GM18520 (cell line): ENCODE measurements at regions not wholly inside any gene's neighbourhood (a gene's known extent, or its start where the extent isn't known, plus 50 kb on each side); places are given as distances from the start of the nearest gene placed in this dataset.

ENCODE experiments used
- ATAC-seq: cut with Tn5 transposase; IDR thresholded peaks from one replicate; pipeline ENCODE4 v1.9.1; 2021; ENCODE audit not compliant: unreplicated experiment

DNA sequence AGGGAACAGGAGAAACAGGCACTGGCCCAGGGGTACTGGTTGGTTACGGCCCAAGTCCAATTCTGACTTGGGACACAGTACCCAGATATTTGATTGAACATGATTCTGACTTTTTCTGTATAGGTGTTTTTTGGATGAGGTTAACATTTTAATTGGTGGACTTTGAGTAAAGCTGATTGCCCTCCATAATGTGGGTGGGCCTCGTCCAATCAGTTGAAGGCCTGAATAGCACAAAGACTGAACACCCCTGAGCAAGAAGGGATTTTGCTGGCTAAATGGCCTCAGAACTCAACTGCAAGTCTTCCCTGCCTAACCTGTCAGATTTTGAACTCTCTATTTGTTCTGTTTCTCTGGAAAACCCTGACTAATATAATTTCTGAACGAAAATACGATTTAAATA is 222.6 kb downstream of the TEX36 start:
- no peak for ATAC-seq

DNA sequence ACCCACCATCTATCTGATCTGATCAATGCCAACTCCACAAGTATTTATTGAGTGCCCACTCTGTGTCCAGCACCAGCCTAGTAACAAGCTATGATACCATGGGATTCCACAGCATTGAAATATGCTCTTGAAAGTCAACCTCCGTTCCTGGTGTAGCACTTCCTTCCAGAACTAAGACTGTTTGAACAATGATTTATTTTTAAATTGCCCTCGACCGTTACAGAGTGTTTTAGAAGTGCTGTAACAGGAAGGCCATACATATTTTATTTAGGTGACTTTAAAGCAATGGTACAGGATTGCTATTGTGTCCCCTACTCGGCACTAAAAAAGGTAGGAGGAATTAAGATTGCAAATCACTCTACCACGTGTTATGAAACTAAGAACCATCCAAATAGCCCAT is 225.6 kb downstream of the TEX36 start:
- ATAC-seq = no peak

DNA sequence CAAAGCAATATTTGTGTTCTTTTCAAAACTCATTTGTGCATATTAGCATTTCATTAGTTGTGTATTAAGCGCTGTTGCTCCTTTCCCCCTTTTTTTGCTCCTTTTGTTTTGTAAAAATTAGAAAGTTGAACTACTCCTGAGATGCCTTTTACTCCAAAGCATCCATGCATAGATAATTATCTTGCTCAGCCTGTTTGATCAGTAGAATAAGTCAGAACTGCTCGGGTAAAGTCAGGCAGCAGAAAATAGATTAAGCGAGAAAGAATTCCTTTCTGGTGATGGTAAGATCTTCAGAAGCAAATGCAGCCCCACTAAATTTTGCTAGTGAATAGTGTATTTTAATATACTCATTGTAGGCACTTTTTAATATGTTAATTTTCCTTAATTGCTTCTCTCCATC is 227.1 kb downstream of the TEX36 start:
- ATAC-seq = no peak

DNA sequence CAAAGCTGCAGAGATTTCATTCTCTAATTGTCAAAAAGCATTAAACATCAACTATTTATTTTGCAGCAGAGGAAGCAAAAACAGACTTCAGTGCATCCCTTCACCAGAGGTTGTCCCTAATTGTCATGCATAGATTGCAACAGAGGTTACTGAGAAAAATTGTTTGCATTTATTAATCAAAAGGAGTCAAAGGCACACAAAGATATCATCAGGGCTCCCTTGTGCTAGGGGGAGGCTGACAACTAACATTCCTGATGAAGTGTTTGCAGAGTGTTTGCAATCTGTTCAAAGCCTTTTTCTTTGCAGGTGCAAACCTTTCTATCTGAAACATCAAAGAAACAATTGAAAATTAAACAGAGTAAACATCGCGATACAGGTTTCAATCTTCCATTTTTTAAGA is 227.5 kb downstream of the TEX36 start:
- ATAC-seq = no peak

DNA sequence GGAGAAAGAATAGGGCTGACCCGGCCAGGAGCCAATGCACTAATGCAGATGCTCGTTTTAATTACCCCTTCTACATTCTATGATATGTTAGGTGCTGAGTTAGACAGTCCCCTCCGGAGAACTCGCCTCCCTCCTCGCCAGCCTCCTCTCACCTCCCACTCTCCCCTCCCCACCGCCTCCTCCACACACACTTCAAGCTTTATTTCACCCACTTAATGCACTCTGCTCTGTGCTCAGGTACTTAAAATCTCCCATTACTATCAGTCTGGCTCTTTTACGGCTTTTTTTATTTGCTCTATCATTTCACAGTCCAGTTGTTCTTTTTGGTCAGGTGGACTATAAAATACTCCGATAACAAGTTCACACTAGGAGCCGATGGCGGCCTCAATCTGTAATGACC is 231.6 kb downstream of the TEX36 start:
- ATAC-seq = no peak

DNA sequence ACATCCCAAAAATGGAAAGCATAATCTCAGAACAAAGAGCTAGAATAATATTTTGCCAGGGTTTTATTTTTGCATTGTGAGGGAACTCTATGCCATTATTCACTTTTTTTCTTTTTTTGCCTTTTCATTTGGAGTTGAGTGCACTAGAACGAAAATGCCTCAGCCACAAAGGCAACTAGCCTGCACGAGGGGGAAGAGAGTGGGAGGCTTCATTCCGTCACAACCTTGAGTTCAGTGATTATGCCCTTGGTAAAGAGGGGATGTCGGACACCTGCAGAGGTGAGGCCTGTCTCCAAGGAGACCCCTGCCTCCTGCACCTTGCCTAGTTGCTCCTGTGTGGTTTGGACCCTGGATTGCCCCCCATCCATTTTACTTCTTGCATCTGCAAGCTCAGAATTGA is 232.7 kb downstream of the TEX36 start:
- ATAC-seq = no peak

DNA sequence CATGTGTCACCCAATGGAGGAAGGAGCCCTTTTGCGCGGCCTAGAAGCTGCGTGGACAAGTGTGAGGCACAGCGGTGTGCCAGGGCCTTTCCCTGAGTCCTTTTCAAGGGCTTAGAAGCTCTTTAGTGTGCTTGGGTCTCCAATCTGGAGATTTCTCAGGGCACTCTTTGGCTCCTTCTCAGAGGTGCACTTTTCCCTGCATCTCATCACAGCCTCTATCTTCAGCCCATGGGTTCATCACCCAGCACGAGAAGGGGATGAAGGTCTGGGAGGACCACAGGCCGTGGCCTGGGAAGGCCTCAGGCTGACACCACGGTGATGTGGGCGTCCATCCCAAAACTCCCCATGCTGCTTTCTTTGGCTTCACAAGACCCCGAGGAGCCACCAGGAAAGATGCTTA is 233.4 kb downstream of the TEX36 start:
- no peak for ATAC-seq

DNA sequence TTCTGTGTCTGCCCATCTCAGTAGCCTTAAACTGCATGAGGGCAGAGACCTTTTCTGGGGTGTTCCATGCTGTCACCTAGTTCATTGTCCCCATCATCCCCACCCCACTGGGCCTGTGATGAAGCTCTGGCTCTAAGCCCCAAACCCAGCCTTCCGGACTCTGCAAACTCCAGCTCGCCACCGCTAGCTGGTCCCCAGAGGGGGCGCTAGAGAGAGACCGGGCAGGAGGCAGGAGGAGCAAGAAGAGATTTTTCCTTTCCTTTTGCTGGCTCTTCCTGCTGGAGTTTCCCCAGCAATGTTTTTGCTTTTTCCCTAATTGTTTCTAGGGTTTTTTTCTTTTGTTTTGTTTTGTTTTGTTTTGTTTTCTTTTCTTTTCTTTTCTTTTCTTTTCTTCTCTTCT is 234.4 kb downstream of the TEX36 start:
- ATAC-seq = no peak

DNA sequence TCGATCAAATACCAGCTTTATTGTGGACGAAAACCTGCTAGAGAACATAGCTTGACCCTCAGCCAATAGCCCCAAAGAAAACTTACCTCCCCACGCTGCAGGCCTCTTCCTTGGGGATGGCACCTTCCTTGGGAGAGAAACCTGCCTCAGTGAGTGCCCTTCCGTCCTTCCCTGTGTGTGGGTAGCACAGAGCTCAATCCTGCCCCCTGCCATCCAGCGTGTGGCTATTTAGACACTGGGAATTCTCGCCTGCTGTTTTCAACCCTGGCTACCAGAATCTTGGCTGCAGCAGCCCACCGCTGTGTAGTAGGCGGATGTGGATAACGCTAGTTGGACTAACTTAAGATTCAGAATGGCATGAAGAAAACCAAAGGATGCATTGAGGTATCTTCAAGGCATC is 238.2 kb downstream of the TEX36 start:
- ATAC-seq = no peak

DNA sequence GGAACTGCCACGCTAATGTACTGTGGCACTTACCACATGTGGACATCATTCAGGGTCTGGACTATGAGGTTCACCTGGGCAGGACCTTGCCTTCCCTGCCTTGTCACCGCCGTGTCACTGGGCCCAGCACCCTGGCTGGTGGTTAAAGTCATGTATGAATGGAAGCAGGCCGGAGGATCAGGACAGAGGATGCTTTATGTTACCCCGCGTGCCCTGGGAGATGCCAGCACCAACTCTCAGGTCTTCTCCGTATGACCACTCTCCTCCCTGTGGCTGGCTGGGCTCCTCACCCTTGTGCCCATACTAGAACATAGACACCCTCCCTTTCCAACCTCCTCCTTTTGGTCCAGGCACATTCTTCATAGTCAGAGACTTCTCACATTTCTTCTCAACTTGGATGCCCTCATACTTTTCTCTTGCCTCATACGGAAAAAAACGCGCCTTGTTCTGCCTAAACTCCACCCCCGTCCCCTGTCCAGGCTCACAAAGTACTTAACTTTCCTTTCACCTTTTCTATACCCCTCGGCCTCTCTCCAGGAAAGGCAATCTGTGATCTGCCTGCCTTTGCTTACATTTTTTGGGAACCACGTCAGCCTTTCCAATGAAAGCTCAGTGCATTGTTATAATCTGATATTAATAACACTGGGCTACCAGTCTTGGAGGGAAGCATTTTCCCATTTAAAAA is 240.0 kb downstream of the TEX36 start:
- no peak for ATAC-seq

DNA sequence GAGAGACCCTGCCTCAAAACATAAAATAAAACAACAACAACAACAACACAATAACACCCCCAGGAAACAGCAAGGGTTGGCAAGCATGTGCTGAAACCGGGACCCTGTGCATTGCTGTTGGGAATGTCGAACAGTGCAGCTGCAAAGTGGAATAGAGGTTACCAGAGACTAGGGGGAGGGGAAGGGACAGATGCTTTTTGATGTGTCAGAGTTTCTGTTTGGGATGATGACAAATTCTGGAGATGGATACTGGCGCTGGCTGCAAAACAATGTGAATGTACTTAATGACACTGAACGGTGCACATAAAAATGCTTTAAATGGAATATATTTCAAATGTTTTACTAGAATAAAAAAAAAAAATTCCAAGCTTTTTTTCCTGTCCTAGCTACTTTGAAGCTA is 241.8 kb downstream of the TEX36 start:
- no peak for ATAC-seq

DNA sequence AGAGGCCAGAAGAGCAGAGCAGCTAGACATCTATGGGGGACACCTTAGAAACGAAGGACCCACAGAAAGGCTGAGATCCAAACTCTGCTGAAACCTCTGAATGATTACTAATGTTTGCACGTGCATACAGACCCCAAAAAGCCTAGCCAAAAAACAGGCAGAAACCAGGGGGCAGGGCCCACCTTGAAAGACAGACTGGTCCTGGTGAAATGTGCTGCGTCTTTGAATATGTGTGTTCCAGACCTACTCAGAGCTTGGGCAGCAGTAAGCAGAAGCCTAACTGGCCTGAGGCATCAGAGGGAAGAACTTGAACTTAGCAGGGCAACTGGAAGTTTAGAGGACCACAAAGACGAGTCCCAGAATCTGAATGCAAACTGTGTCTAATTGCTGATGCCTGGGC is 251.8 kb downstream of the TEX36 start:
- no peak for ATAC-seq

DNA sequence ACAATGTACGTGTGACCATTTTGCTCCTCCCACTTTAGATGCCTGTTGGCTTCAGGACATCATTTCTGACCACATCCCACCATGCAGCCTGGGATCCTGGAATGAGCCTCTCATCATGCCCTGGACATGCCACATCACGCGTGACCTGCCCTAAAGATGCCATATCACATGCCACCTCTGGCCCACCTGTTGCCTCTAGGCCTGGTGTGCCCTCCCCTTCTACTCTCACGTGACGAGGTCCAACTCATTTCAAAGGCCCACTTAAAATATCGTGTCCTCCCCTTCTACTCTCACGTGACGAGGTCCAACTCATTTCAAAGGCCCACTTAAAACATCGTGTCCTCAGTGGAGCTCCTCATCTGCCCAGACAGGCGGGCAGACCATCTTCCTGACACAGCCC is 254.9 kb downstream of the TEX36 start:
- no peak for ATAC-seq

DNA sequence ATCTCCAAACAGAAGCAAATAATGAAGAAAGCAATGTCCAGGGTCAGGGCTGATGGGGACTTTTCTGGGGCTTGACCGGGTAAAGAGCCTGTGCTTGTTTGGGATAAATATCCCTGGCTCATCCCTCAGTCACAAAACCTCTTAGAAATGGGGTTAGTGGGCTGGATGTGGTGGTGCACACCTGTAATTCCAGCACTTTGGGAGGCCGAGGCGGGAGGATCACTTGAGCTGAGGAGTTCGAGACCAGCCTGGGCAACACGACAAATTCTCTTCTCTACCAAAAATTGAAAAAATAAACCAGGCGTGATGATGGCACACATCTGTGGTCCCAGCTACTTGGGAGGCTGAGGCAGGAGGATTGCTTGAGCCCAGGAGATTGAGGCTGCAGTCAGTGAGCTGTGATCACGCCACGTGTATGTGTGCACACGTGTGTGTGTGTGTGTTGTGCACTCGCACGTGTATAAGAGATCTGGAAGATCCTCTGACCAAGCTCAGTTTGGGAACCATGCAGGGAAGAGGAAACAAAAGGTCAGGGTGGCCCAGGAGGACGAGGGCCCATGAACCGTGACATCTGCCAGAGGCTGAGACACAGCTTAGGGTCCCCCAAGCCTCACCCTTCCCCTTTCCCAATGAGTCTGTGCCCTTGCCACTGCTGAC is 258.6 kb downstream of the TEX36 start:
- no peak for ATAC-seq

DNA sequence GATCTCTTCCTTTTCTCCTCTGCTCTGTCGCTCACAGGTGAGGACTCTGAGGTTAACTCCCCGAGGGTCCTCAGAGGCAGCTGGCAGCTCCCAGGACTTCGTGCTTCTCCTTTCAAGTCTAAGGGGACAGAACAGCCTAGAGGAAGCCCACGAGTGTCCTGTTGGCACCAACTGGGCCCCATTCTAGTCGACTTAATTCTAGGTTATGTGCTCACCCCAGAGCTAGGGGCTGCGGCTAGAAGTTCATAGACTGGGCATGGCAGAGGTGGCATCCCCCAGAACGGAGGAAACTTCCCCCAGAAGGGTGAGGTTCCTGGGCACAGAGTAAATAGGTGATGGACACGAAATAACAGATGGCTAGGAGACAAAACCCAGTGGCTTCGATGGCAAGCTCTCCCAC is 259.4 kb downstream of the TEX36 start:
- ATAC-seq = no peak

DNA sequence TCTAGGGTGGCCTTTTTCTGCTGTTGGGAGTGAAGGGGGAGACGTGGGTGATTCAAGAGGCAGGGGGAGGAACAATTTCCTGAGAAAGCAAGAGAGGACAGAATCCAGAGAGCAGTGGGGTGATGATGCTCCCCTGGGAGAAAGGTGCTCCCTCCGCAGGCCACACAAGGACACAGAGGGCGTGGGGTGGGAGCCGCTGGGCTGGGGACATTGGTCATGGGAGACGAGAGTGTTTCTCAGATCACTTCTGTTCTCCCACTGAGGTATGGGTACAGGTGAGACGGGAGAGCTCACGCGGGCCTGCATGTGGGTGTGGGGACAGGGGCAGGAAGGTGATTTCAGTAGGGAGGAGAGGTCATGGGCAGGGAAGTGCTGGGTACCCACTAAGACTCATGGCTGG is 259.5 kb upstream of the CTBP2 start:
- no peak for ATAC-seq

DNA sequence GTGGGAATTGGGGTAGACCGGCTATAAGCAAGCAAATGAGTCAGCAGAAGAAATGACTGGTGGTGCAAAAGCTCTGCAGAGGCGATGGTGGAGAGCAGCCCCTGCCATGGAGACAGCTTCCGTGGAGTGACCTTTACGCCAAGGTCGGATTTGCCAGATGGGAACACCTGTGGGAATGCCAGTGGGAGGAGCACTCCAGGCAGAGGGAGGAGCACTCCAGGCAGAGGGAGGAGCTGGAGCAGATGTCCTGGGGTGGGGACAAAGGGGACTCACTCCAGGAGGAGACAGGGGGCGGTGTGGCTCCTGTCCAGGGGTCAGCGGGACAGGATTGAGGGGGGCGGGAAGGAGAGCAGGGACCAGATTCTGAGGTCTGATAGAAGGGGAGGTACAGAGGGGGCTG is 258.8 kb upstream of the CTBP2 start:
- ATAC-seq = no peak

DNA sequence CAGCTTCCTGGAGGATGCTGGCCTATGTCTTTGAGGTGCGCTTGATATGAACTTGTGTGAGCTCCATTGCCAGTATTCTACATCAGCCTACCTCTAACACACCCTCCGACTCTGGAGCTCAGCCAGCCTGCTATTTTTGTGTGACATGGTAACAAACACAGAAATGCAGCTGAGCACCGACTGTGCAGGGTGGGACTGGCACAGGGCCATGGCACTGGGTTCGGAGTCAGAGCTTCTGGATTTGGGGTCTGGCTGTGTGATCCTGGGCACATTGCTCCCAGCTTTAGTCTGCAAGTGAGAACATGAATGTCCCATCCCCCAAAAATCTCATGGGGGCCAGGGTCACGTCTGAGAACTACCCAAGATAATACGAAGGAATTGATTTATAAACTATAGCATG is 257.2 kb upstream of the CTBP2 start:
- ATAC-seq = no peak

DNA sequence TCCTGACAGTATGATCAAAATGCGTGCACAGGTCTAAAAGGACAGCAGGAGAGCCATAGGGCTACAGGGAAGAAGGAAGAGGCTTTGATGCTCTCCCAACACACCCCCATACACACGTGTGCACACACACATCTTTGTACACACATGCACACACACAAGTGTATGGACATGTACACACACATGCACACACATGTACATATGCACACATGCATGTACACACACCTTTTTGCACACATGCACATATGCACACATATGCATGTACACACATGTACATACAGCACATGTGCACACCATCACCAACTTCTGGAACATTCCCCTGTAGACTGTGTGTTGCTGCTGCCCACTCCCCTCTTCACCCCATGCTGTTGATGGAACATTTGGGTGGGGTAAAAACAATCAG is 255.6 kb upstream of the CTBP2 start:
- no peak for ATAC-seq

DNA sequence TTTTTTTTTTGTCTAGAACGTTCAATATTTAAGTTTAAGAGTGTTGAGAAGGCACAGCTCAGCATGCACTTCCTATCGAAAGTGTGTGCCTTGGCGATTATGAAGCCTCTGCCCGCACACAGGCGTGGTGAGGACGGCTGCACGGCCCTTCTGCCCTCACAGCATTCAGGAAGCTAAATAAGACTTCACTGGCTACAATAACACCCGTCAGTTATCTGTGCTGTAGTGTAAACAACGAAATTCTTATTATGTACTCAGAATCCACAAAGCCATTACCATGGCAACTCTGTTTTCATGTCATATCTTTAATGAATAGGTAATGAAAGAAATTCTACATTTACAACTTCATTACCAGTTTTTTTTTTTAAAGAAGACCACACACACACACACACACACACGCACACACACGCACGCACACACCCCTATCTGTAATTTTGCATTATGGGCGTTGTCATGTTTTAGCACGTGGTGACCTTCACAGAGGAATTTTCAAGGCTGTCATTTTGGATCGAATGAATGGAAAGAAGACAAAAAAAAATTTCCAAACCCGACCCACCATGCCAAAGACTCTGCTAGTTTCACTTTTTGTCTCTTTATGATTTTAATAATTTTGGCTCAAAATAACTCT is 254.8 kb upstream of the CTBP2 start:
- ATAC-seq = no peak

DNA sequence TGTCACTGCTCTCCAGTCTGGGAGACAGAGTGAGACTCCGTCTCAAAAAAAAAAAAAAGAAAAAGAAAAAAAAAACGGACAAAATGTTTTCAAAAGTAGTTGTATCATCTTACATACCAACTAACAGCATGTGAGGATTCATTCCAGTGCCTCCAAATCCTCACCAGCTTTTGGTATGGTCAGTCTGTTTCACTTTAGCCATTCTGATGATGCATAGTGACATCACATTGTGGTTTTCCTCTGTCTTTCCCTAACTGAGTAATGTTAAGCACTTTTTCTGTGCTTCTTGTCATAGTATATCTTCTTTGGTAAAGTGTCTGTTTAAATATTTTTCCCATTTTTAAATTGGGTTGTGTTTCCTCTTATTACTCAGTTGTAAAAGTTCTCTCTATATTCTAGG is 251.4 kb upstream of the CTBP2 start:
- ATAC-seq = no peak

DNA sequence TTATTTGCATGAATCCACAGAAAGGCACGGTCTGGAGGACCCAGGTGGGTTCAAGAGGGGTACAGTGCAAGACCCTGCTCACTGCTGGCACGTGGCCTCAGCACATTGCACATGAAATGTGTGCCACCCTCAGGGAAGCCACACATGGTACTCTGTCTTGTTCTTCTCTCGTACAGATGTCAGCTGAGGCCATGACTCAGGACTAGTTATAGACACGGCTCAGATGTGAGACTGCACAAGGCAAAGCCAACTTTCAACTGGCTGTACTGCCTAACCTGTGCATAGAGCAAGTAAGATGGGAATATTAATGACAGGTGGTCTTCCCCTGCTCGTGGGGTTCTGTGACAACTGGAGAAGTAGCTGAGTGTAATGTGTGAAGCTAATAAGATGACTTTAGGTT is 249.4 kb upstream of the CTBP2 start:
- no peak for ATAC-seq

DNA sequence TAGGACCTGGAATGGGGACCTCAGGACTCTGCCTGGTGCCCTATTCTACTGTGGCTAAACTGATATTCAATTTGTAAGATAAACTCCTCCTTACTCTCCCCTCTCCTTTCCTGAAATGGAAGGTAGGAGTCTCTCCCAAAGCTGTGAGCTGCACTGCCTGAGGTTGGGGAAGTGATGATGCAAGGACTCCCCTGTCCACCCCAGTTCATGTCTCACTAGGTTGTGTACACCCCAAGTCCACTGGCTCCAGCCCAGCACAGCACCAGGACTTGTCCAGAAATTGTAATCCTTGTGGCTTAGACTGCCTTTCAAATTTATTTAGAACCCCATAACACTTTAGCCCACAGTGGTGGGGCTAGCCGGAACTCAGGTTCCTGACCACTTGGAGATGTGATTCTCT is 247.2 kb upstream of the CTBP2 start:
- ATAC-seq = no peak
